ENCODE measurements at regions not wholly inside any gene's neighbourhood (a gene's known extent, or its start where the extent isn't known, plus 50 kb on each side); places are given as distances from the start of the nearest gene placed in this dataset.

DNA sequence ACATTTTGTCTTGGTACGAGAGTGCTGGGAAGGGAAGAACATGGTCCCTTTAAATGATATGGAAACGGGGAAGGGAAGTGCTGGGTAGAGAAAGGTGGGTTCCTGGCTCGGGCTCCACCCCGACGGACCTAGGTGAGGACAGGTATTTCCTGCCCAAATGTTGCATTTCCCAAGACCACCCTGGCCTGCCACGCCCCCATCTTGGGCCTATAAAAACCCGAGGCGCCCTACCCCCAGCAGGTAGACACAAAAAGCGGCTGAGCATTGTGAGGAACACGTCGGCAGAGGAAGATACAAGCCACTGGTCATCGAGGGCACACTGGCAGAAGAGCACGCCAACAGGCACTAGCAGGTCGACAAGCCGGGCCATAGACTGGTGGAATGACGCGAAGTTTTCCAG is 99.4 kb downstream of the AASDHPPT start:
- no peaks in the 10 kb centered on the region for H3K27me3 ChIP-seq (ENCODE audit: control insufficient read depth, insufficient read depth, low read length)
- H3K9me3 ChIP-seq (replicated peaks; ENCODE audit: low read length), result no peaks in the 10 kb centered on the region
- H3K4me3 ChIP-seq (ENCODE audit: low read length), result no peak overlapping the region
- no peak overlapping the region for H3K9ac ChIP-seq (ENCODE audit: low read depth, low read length)
- no peak overlapping the region for H3K4me2 ChIP-seq (ENCODE audit: low read length)
- no peaks in the 10 kb centered on the region for H3K4me1 ChIP-seq (ENCODE audit: control insufficient read depth, insufficient read depth, low read length)
- no peaks in the 10 kb centered on the region for H3K36me3 ChIP-seq (ENCODE audit: insufficient read depth, low read length)

DNA sequence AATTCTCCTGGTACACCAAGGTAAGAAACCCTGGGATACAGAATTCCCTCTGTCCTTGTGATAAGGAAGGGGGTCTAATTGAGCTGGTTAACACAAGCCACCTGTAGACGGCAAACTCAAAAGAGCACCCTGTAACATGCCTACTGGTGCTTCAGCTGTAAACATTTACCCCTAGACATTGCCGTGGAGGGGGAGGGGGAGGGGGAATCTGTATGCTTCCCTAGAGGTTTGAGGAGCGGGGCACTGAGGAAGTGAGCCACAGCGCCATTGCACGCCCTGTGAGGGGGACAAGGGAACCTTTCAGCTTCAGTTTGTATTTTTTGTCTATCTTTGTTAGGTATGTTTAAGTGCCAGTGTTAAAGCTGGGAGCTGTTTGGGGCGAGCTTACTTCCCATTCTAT is 99.8 kb downstream of the AASDHPPT start:
- Histone ChIP-seq H3K4me2 (ENCODE audit: low read length) (no peak overlapping the region), H3K4me1 (ENCODE audit: control insufficient read depth, insufficient read depth, low read length) (no peaks in the 10 kb centered on the region), H3K4me3 (ENCODE audit: low read length) (no peak overlapping the region), H3K27me3 (ENCODE audit: control insufficient read depth, insufficient read depth, low read length) (no peaks in the 10 kb centered on the region), H3K36me3 (ENCODE audit: insufficient read depth, low read length) (no peaks in the 10 kb centered on the region), H3K9me3 (replicated peaks; ENCODE audit: low read length) (no peaks in the 10 kb centered on the region), H3K9ac (ENCODE audit: low read depth, low read length) (no peak overlapping the region)

DNA sequence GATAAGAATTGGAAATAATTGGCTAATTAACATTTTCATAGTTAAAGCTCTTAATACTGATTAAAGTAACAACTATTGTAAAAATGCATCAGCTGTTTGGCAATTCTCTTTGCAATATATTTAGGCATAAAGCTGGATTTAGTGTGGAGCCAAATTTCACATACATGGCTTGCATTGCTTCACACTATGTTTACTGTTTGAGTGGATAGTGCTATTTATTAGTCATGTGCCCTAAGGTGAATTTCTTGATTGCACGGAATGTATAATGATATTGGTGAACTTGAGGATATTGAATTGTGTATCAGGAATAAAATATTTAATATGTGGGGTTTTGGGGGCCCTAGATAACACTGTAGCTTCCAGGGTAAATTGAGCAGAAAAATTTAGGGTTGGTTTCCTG is 100.9 kb downstream of the AASDHPPT start:
- Histone ChIP-seq H3K36me3 (ENCODE audit: insufficient read depth, low read length) (no peaks in the 10 kb centered on the region), H3K9me3 (replicated peaks; ENCODE audit: low read length) (no peaks in the 10 kb centered on the region), H3K4me3 (ENCODE audit: low read length) (no peak overlapping the region), H3K27me3 (ENCODE audit: control insufficient read depth, insufficient read depth, low read length) (no peaks in the 10 kb centered on the region), H3K9ac (ENCODE audit: low read depth, low read length) (no peak overlapping the region), H3K4me2 (ENCODE audit: low read length) (no peak overlapping the region), H3K4me1 (ENCODE audit: control insufficient read depth, insufficient read depth, low read length) (no peaks in the 10 kb centered on the region)

DNA sequence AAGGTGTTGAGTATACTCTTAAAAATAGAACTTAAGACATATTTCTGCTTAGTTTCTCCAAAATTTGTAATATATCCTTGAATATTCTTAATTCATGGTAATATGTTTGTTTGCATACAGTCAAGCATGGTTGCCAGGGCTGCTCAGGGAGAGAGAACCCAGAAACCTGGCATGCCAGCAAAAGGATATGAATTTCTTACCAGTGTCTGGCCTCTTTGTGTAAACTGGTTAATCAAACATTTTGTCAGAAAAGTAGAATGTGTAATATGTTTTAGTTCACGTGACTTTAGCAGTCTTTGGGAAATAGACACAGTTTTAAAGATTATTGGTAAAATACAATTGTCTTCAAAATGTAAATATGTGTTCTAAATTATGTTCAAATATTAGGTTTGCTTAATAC is 101.6 kb downstream of the AASDHPPT start:
- Histone ChIP-seq H3K4me1 (ENCODE audit: control insufficient read depth, insufficient read depth, low read length) (no peaks in the 10 kb centered on the region), H3K36me3 (ENCODE audit: insufficient read depth, low read length) (no peaks in the 10 kb centered on the region), H3K4me3 (ENCODE audit: low read length) (no peak overlapping the region), H3K9ac (ENCODE audit: low read depth, low read length) (no peak overlapping the region), H3K9me3 (replicated peaks; ENCODE audit: low read length) (no peaks in the 10 kb centered on the region), H3K4me2 (ENCODE audit: low read length) (no peak overlapping the region), H3K27me3 (ENCODE audit: control insufficient read depth, insufficient read depth, low read length) (no peaks in the 10 kb centered on the region)

DNA sequence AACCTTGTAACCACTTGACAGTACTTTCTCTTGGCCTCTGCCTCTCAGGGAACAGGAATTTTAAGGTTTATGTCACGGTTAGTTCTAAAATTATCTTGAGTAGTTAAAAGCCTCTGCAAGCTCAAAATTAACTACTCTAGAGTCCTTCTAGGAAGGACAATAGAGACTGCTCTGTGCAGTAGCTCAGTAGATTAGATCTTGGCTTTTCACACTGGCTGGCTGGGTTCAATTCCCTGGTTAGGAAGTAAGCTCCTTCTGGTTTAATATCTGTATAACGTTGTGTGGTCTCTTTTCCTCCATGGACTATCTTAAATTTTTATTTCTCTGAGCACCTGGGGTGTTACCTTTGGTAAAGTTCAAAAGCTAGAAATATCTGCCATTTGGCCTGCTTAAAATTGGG is 109.2 kb downstream of the AASDHPPT start:
- Histone ChIP-seq H3K9ac (ENCODE audit: low read depth, low read length) (no peak overlapping the region), H3K4me1 (ENCODE audit: control insufficient read depth, insufficient read depth, low read length) (no peaks in the 10 kb centered on the region), H3K9me3 (replicated peaks; ENCODE audit: low read length) (no peaks in the 10 kb centered on the region), H3K27me3 (ENCODE audit: control insufficient read depth, insufficient read depth, low read length) (no peaks in the 10 kb centered on the region), H3K4me2 (ENCODE audit: low read length) (no peak overlapping the region), H3K36me3 (ENCODE audit: insufficient read depth, low read length) (no peaks in the 10 kb centered on the region), H3K4me3 (ENCODE audit: low read length) (no peak overlapping the region)

DNA sequence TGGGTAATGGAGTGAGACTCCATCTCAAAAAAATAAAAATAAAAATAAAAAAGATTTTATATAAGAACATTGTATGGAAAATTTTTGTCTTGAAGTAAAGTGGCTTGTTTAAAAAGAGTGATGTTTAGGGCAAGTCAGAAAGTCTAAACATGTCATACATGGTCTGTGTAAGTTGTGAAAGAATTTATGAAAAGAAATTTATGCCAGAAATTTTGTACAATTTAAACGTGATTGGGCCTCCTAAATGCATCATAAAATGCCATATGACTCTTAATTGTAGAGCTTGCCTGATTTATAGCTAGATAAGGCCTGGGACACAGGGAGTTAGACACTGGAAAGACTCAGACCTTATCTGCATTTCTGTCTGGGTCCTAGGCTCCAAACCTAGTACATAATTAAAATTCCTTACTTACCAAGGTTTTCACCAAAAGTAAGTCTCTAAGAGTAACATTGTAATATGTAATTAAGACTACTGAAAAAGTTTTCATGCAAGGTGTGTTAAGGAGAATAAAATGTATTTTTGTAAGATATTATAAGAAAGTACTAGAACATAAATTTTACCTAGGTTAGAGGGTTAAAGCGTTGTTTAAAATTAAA is 110.5 kb downstream of the AASDHPPT start:
- no peaks in the 10 kb centered on the region for H3K9me3 ChIP-seq (replicated peaks; ENCODE audit: low read length)
- H3K4me2 ChIP-seq (ENCODE audit: low read length), result no peak overlapping the region
- no peak overlapping the region for H3K9ac ChIP-seq (ENCODE audit: low read depth, low read length)
- no peaks in the 10 kb centered on the region for H3K36me3 ChIP-seq (ENCODE audit: insufficient read depth, low read length)
- H3K4me1 ChIP-seq (ENCODE audit: control insufficient read depth, insufficient read depth, low read length), result no peaks in the 10 kb centered on the region
- H3K4me3 ChIP-seq (ENCODE audit: low read length), result no peak overlapping the region
- H3K27me3 ChIP-seq (ENCODE audit: control insufficient read depth, insufficient read depth, low read length), result no peaks in the 10 kb centered on the region

DNA sequence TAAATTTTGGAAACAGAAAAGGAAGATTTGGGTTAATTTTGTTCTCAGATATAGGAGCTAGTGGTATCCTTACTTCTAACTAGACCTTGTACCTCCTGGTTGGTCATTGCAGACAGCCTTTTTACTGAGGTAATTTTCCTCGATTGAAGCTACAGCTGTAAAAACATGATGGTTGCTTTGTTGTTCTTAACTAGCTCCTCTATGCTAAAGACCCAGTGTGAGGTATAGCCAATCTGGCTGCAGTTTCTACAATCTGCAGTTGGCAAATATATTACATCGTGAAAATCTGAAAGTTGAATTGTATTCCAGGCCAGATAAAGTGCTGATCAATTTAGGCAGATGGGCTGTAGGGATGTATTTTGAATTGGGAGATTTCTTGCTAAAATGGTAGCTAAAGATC is 116.5 kb downstream of the AASDHPPT start:
- Histone ChIP-seq H3K4me3 (ENCODE audit: low read length) (no peak overlapping the region), H3K36me3 (ENCODE audit: insufficient read depth, low read length) (no peaks in the 10 kb centered on the region), H3K9me3 (replicated peaks; ENCODE audit: low read length) (no peaks in the 10 kb centered on the region), H3K9ac (ENCODE audit: low read depth, low read length) (no peak overlapping the region), H3K4me1 (ENCODE audit: control insufficient read depth, insufficient read depth, low read length) (no peaks in the 10 kb centered on the region), H3K4me2 (ENCODE audit: low read length) (no peak overlapping the region), H3K27me3 (ENCODE audit: control insufficient read depth, insufficient read depth, low read length) (no peaks in the 10 kb centered on the region)

DNA sequence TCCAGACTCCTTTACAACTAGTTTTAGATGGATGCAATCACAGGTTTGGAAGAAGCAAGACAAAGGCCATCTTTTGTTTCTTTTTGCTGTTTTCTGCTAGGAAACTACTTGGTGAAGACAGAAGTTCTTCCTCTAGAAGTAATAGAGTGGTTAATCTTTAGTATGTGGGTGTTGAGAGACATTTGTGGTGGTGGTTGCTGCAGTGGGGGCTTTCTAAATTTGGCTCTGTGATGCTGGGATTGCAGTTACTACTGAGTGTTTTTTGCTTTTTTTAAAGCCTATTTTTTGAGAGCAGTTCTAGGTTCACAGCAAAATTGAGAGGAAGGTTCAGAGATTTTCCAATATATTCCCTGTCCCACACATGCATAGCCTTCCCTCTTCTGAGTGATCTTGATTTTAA is 120.0 kb downstream of the AASDHPPT start:
- no peak overlapping the region for H3K9ac ChIP-seq (ENCODE audit: low read depth, low read length)
- no peaks in the 10 kb centered on the region for H3K9me3 ChIP-seq (replicated peaks; ENCODE audit: low read length)
- H3K36me3 ChIP-seq (ENCODE audit: insufficient read depth, low read length), result no peaks in the 10 kb centered on the region
- no peaks in the 10 kb centered on the region for H3K4me1 ChIP-seq (ENCODE audit: control insufficient read depth, insufficient read depth, low read length)
- no peak overlapping the region for H3K4me3 ChIP-seq (ENCODE audit: low read length)
- H3K27me3 ChIP-seq (ENCODE audit: control insufficient read depth, insufficient read depth, low read length), result peaks cover 3% of the 10 kb centered on the region
- no peak overlapping the region for H3K4me2 ChIP-seq (ENCODE audit: low read length)

DNA sequence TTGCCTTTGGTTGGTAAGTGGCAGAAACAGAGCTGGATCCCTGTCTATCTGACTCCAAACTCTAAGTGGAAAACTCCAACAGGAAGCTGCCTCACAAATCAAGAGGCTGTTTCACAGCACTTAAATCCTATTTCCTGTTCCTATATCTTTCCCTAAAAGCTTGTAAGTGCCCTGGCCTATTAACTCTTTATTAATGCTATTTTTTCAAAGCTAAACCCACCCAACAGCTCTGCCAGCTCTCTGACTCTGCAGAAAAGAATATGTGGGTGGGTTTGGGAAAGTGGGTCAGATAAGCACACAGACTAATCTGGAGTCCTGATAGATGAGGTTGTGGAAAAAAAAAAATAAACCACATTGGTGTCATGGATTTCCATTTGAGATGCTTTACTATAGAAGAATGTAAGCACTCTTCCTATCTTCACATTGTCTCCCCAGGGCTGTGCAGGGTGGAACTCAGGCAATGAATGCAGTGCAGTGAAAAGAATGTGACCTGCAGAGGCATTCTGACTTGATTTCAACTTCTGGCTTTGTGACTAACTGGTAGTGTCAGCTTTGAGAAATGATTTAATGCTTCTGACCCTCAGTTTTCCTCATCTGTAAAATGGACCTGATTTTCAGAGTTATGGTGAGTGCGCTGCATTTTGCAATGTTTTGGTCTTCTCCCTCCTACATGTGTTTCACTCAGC is 125.6 kb downstream of the AASDHPPT start:
- Histone ChIP-seq H3K4me1 (ENCODE audit: control insufficient read depth, insufficient read depth, low read length) (no peaks in the 10 kb centered on the region), H3K27me3 (ENCODE audit: control insufficient read depth, insufficient read depth, low read length) (peaks cover 3% of the 10 kb centered on the region), H3K36me3 (ENCODE audit: insufficient read depth, low read length) (no peaks in the 10 kb centered on the region), H3K4me2 (ENCODE audit: low read length) (no peak overlapping the region), H3K9ac (ENCODE audit: low read depth, low read length) (no peak overlapping the region), H3K9me3 (replicated peaks; ENCODE audit: low read length) (no peaks in the 10 kb centered on the region), H3K4me3 (ENCODE audit: low read length) (no peak overlapping the region)

DNA sequence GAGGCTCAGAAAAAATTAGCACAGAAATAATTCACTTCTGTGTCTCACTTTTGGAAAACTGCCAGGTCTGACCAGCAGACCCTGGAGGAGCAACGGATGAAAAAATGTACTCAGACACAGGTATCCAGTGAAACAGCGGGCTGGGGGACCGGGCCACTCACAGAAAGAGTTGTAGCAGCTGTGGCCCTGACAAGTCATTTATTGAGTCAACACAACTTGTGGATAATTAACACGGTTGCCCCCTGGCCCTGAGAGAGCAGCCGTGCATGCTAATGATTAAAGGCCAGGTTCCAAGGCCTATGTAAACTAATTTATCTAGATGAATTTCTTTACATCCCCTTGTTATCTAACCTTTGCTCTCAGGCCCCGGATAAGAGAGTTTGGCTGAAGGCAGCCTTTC is 131.3 kb downstream of the AASDHPPT start:
- no peaks in the 10 kb centered on the region for H3K36me3 ChIP-seq (ENCODE audit: insufficient read depth, low read length)
- H3K4me2 ChIP-seq (ENCODE audit: low read length), result no peak overlapping the region
- H3K27me3 ChIP-seq (ENCODE audit: control insufficient read depth, insufficient read depth, low read length), result peaks cover 7% of the 10 kb centered on the region
- no peaks in the 10 kb centered on the region for H3K4me1 ChIP-seq (ENCODE audit: control insufficient read depth, insufficient read depth, low read length)
- H3K9me3 ChIP-seq (replicated peaks; ENCODE audit: low read length), result no peaks in the 10 kb centered on the region
- H3K9ac ChIP-seq (ENCODE audit: low read depth, low read length), result no peak overlapping the region
- no peak overlapping the region for H3K4me3 ChIP-seq (ENCODE audit: low read length)

DNA sequence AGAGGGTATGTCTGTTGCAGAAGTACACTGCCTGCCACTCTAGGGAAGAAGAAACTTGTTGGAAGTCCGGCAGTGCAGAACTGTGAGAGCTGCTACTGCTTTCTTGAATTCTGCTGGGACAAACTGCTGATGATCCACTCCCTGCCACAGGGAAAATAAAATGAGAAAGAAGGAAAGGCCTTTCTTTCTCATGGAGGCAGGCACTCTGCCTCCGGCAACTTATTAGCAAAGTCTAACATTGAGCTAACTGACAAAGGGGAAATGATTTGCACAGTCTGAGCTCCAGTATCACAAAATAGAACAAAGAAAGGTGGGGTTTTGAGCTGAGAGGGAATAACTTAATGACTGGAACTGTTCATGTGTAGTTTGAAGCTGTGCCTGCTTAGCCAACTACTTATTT is 134.6 kb downstream of the AASDHPPT start:
- no peaks in the 10 kb centered on the region for H3K36me3 ChIP-seq (ENCODE audit: insufficient read depth, low read length)
- H3K27me3 ChIP-seq (ENCODE audit: control insufficient read depth, insufficient read depth, low read length), result peaks cover 7% of the 10 kb centered on the region
- H3K9me3 ChIP-seq (replicated peaks; ENCODE audit: low read length), result no peaks in the 10 kb centered on the region
- no peak overlapping the region for H3K4me2 ChIP-seq (ENCODE audit: low read length)
- no peak overlapping the region for H3K4me3 ChIP-seq (ENCODE audit: low read length)
- no peak overlapping the region for H3K9ac ChIP-seq (ENCODE audit: low read depth, low read length)
- no peaks in the 10 kb centered on the region for H3K4me1 ChIP-seq (ENCODE audit: control insufficient read depth, insufficient read depth, low read length)

DNA sequence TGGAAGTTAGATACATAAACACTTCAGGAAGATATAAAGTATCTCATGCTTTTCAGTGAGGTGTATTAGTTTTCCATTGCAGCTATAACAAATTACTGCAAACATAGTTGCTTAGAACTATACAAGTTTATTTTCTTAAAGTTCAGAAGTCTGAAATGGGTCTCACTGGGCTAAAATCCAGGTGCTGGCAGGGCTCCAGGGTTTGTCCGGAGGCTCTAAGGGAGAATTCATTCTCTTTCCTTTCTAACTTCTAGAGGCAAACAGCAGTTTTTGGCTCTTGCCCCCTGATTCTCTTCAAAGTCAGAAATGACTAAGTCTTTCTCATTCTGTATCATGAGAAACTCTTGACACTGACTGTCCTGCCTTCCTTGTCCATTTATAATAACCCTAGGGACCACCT is 138.8 kb downstream of the AASDHPPT start:
- no peak overlapping the region for H3K4me2 ChIP-seq (ENCODE audit: low read length)
- H3K9ac ChIP-seq (ENCODE audit: low read depth, low read length), result no peak overlapping the region
- no peaks in the 10 kb centered on the region for H3K4me1 ChIP-seq (ENCODE audit: control insufficient read depth, insufficient read depth, low read length)
- H3K27me3 ChIP-seq (ENCODE audit: control insufficient read depth, insufficient read depth, low read length), result peaks cover 7% of the 10 kb centered on the region
- H3K4me3 ChIP-seq (ENCODE audit: low read length), result no peak overlapping the region
- no peaks in the 10 kb centered on the region for H3K36me3 ChIP-seq (ENCODE audit: insufficient read depth, low read length)
- H3K9me3 ChIP-seq (replicated peaks; ENCODE audit: low read length), result no peaks in the 10 kb centered on the region
